Stromal cell of bone marrow (primary cell): ENCODE measurements at regions not wholly inside any gene's neighbourhood (a gene's known extent, or its start where the extent isn't known, plus 50 kb on each side); places are given as distances from the start of the nearest gene placed in this dataset.
A peak's percentile ranks its signal among the peaks of the same experiment; 100 is the strongest.

Source experiments
- DNase-seq: peaks from one replicate; pipeline ENCODE4 v3.0.0-alpha.2; 2012; ENCODE audit warnings: low read depth

- no peak for DNase-seq
Measured at GRCh38 chr10:83357627-83358026, 781.7 kb upstream of the GHITM start.

DNA sequence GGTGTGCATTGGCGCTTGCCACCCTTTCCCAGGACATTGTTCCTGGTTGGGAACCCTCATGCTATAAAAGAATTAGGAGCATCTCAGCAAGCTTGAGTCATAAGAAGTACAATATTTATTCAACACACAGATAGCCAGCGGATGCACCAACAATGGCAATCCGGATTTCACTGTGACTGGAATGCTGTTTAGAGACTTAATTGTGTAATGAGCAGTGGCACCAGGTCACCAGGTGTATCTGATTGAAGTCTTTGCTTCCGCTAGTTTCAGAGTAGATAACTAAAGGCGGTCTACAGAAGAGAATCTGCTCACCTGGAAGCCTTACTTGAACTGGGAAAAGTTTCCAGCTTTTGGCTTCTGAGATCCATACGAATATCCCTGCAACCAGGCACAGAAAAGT lies 772.3 kb upstream of the GHITM start:
- no peak for DNase-seq

DNA sequence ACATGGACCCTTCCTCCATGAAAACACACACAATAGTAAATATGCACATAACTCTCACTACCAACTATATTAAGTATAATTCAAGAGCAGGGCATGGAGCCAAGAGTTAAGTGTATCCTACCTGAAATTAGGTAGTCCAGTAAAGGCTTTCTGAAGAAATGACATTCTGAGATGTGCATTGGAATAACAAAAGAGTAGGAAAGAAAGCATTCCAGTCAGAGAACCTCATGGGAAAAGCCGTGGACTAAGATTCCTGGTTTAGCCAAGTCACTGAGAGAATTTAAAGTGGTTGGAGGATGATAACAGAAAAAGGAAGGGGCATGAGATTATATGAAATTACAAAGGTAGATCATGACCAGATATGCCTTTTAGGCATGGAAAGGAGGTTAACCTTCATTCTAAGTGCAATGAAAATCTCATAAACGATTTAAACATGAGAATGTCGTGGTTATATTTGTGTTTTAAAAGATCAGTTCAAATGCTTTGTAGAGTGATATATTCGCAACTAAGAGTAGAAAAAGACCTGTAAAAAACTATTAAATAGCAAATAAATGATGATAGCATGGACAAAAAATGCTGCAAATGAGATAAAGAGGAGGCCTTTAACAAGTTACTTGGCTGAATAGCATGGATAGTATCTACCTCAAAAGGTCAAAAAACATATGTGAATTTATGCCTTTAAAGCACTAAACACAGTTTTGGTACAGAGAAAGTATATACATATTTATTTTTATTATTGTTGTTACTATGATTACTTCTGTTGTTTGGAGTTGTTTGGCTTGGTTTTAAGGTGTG lies 767.4 kb upstream of the GHITM start:
- no peak for DNase-seq

DNA sequence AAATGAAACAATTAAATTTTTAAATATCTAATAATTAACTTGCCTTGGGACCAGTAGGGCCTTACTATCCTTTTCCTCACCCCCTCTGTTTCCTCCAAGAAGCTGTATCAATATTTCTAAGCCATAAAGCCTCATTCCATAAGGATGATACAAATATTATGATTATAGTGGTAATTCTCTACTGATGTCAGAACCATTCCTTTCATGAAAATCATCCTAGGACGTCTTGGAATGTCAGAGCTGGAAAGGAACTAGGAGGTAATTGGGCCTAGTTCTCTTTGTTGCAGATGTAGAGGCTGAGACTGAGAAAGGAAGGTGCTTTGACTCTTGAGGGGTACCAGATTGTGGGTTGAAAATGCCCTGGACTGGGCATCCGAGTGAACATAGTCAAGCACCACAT lies 766.7 kb upstream of the GHITM start:
- DNase-seq = peak; percentile 22

DNA sequence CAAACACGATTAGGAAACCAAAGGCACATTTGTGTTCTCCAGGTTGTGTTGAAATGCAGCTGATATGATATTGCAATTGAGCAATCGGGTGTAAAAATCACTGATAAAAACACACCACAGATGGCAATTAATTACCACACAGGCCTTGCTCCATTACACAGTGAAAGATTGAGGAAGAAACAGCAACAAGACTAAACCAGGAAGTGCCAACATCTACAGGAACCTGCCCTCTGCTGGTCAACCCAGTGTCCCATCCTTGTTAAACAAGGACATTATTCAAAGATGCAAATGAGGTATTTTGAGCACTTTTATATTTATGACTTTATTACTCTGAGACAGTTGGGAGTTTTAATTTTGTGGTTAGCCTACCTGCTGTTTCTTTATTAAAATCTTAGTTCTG lies 765.6 kb upstream of the GHITM start:
- DNase-seq = no peak

DNA sequence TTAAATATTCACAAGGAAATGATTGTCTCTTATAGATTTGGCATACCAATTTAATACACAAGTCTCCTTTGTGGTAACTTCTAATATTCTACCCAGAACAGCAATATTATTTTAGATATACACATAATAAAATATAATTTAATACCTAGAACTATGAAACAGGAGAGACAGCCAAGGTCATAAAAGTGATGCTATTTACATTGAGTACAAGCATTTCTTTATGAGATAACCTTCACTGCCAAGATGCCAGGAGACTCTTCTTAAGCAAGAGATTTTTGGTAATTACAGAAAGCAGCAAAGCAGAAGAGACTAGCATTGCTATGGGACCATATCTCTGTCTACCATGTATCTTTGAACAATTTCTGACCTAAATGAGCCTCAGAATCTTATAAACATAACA lies 764.6 kb upstream of the GHITM start:
- no peak for DNase-seq

DNA sequence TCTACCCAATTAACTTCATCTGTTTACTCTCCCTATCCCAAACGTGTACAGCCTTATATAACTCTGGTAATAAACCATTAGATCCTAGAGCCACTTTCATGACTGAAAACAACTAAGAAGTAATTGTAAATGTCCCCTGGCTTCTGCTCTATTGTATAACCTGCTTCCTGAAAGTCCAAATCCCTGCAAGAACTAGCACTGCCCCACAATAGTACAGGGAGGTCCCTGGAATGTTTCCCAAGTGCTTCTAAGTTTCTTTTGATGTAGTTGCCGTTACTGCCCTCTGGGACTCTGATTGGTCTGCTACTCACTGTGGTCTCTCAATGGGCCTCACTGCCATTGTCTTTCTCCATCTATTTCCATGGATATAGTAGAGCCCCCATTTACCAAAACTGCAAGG lies 764.0 kb upstream of the GHITM start:
- DNase-seq = no peak

- DNase-seq = no peak
Measured at GRCh38 chr10:83397806-83398205, 741.5 kb upstream of the GHITM start.

- no peak for DNase-seq
Measured at GRCh38 chr10:83410570-83410969, 728.7 kb upstream of the GHITM start.

- DNase-seq = no peak
Measured at GRCh38 chr10:83425306-83425705, 714.0 kb upstream of the GHITM start.

DNA sequence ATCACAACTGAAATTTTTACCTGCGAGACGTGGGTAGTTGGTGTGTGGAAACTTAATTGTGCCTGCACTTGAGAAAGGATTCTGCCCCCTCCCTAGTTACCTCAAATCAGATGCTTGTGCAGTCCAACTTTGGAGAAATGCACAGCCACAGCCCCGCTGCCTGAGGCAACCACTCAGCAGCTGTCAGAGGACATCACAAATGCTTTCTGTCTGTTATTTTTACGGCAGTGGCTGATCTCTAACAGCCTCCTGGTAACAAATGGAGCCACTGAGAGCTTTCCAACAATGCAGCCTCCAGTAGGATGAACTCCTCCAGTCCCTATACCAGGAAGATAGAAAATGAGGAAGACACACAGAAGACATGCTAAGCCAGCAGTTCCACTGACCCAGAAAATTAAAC lies 712.2 kb upstream of the GHITM start:
- no peak for DNase-seq

GRCh38 chr10:83432261-83433045 lies 706.9 kb upstream of the GHITM start:
- no peak for DNase-seq

- DNase-seq = no peak
Measured at GRCh38 chr10:83433705-83434104, 705.6 kb upstream of the GHITM start.

GRCh38 chr10:83448013-83448412 lies 691.3 kb upstream of the GHITM start:
- no peak for DNase-seq

DNA sequence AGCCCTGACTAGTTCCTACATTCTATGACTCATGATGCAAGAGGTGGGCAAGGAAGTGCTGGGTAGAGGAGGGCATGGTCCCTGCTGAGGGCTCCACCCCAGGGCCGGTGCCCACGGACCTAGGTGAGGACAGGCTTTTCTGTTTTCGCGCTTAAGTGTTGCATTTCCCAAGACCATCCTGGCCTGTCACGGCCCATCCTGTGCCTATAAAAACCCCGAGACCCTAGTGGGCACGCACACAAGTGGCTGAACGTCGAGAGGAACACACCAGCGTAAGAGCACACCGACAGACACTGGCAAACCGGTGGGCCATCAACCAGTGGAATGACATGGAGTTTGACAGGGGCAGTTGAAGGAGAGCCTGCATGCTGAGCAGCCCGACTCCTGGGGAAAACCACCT lies 680.7 kb upstream of the GHITM start:
- DNase-seq = no peak

- no peak for DNase-seq
Measured at GRCh38 chr10:83459124-83459523, 680.2 kb upstream of the GHITM start.

- no peak for DNase-seq
Measured at GRCh38 chr10:83469728-83470331, 669.5 kb upstream of the GHITM start.

DNA sequence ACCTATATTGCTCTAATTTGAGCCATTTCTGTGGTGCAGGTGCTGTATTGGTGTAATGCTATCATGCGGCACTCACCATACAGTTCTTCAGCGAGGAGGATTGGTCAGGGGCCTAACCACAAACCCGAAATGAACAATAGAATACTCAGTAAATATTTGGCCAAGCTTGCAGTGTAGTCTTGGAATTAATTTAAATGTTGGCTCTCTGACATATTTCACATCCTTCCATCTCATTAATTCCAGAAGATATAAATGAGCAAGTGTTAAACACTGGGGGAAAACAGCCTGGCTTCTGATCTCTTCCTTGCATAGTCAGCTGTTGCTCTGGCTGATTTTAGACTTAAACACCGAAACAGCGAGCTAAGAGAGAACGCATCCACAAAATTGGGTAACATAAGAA lies 663.1 kb upstream of the GHITM start:
- no peak for DNase-seq

DNA sequence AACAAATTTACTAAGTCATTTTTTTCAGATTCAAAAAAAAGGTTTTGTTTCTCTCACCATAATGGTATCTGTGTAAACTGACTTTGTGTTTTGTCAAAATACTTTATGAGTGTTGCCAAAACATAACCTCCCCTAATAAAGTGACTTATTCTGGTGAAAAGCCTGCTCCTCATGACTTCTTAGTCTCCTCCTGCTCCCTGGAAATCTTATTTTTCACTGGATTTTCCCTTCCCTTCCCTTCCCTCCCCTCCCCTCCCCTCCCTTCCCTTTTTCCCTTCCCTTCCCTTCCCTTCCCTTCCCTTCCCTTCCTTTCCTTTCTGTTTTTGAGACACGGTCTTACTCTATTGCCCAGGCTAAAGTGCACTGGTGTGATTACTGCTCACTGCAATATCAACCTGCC lies 650.1 kb upstream of the GHITM start:
- no peak for DNase-seq

GRCh38 chr10:83492004-83492403 lies 647.3 kb upstream of the GHITM start:
- DNase-seq = no peak

- DNase-seq = no peak
Measured at GRCh38 chr10:83512681-83513080, 626.6 kb upstream of the GHITM start.

DNA sequence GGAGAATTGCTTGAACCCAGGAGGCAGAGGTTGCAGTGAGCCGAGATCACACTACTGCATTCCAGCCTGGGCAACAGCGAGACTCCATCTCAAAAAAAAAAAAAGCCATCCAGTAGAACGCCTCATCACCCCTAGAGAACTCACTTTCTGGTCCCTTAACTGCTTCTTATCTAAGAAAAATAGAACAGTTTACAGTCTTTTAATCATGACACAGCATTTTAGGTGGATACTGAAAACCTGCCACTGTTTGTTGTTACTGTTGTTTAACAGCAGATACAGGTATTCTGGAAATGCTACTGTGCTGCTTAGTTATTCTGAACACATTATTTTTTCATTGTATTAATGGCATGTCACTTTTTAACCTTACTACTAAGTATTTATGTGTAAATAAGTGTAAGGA lies 624.3 kb upstream of the GHITM start:
- DNase-seq = no peak

DNA sequence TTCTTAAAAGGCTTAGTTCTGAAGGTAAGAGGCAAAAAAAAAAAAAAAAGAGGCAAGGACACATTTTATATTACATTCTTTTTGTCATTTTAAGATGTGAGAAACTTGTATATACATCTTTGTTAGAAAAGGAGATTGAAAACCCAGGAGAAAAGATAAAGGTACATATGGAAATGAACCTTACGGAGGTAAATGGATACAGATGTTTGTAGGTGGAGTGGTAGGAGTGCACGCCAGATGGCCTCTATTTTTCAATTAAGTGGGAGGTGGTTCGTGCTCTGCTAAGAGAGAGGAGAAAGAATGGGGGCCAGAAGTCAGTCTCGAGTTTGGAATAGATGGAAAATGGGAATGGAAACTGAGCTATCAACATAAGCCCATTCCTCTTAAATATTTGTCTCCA lies 622.5 kb upstream of the GHITM start:
- no peak for DNase-seq
